ENCODE measurements at regions not wholly inside any gene's neighbourhood (a gene's known extent, or its start where the extent isn't known, plus 50 kb on each side); places are given as distances from the start of the nearest gene placed in this dataset.

- TF ChIP-seq CTCF (IDR thresholded peaks at IDR 0.05) (no peak), EP300 (IDR thresholded peaks at IDR 0.05) (no peak), POLR2A (IDR thresholded peaks at IDR 0.05) (no peak)
Measured at GRCh38 chr16:55012793-55013192, 82.1 kb downstream of the IRX5 start.

Measured in tibial nerve (tissue), 4 donors.